GM21529 (cell line): ENCODE measurements at regions not wholly inside any gene's neighbourhood (a gene's known extent, or its start where the extent isn't known, plus 50 kb on each side); places are given as distances from the start of the nearest gene placed in this dataset.
"Not testable (repeated sequence)": the region's sequence is repeated elsewhere in the genome, so short reads cannot be mapped to it uniquely, and the experiment has no call there.

Experiments
- ATAC-seq: cut with Tn5 transposase; IDR thresholded peaks from one replicate; pipeline ENCODE4 v1.9.1; 2021; ENCODE audit not compliant: unreplicated experiment

DNA sequence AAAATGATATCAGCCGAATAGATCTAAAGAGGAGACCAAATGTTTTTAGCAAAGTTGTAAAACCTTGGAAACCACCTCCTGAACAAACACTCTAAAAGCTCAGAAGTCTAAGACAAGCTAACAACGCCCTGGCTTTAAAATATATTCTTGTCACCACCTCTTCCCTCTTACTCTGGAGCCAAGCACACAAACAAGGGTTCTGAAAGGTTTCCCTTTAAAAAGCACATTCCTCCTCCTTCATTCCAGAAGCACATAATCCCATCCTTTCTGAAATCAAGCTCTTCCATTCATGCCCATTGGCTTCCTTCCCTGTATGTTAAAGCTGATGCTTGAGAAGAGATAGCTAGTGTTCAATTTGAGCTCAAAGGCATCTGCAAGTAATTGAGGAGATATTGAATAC, 382.0 kb downstream of the LNPK start:
- ATAC-seq = no peak

DNA sequence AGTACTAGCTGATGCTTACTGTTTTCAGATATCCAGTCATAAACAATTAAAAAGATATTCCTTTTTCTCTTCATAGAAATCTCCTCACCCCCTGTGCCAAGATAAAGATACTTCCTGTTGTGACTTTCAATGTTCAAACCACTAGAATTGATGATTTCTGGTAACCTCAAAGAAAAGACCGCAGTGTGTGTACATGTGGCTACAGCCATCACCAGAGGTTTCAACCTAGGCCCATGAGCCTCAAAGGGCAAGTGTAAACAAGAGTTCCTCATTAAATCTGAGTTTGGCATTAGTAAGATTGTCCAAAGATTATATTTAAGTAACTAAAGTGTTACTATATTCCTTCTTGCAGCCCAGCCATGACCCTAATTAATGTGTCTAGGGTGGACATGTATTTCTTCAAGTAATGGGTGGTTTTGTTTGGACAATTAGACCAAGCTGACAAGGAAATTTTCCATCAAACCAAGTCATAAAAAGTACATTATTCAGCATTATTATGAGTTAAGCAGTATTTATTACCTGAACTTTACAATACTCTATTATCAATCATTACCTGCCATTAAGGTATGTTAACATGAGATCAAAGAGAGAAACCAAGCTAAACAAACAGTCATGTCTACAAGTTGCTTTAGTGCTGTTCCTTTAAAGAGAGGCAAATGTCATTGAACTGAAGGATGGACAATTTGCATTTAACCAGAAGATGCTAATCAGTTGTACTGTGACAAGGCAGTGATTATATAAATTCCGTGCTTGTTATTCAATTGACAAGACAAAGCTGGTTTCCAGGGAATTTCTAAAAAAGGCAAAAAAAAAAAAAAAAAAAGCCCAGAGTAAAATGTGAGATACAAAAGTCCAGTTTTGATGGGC, 382.7 kb downstream of the LNPK start:
- ATAC-seq = no peak

DNA sequence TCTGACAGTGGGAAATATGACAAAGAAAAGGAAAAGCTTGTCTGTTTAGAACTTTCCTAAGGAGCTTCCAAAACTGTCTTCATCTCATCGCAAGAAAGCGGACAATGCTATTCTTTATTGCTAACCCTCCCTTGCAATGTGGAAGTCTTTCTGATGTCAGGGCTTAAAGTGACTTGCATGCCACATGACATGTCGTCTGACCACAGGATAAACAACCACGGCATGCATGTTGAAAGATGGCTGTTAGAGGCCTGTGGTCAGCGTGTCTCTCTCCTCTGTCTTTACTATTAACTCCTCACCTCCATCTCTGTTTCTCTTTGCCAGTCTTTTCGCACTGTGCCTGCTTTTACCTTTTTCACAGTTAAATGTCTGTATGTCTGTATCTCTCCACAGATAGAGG, 389.8 kb downstream of the LNPK start:
- no peak for ATAC-seq

DNA sequence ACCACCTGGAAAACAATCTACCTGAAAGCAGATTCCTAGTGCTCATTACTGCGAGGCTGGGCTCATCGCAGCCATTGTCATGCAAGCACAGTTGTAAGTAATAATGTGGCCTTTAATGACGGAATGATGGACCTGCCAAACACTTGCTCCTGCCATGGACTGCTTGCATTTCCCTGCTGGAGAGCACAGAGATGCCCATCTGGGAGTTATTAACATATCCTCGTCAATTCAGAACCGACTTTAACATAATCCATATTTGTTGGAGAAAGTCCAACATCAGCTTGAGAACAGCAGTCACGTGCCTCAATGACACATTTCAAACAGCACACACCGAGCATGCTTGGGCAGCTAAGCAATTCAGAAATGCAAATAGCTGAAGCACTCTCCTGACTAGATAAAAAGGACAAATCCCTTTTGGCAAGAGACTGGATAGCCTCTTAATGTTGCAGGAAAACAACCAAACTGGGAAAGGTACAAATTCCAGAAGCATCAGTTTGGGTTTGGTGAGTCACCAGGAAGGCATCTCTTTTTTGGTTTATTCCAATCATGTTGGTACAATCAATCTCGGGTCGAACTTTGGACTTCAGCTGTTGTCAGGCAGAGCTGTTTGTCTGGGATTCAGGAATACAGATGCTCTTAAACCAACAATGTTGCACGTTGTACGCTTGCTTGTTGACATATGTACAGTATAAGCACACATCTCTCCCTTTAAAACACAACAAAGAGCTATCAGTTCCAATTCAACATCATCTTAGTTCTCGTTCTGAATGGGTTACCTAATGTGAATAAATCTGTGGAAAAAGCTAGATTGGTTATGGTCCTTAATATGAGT, 395.8 kb downstream of the LNPK start:
- ATAC-seq = no peak

DNA sequence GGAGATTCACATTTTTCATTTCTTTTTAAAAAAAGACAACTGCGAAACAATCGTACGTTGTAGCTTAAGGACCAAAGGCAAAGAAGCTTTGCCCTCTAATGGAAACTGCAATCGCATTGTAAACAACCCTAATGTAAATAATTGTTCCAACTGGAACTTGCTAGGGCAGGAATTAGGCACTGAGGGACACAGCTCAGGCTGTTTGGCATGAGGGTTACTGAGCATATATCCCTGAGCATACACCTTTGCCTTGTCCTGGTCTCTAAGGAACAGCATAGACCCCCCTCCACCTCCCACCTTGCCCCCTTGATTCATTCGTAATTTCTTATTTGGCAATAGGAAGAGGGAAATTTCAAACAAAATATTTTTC, 396.4 kb downstream of the LNPK start:
- ATAC-seq = no peak

DNA sequence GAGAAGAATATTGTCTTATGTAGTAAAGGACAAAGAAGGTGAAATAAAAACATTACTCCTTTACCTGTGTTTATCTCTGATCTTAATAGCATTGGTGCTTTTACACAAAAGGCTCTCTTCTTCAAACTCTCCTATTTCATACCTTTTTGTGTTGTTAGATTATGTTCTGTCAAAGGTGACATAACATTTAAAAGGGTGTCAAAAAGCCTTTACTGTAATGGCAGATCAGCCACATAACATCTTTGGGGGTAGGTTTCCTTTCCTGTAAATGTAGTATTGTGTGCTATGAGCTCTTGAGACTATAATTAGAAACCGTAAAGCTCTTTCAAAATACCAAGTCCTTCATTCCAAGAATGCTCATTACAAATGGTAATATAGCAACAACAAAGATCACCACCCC, 400.1 kb downstream of the LNPK start:
- ATAC-seq = no peak

DNA sequence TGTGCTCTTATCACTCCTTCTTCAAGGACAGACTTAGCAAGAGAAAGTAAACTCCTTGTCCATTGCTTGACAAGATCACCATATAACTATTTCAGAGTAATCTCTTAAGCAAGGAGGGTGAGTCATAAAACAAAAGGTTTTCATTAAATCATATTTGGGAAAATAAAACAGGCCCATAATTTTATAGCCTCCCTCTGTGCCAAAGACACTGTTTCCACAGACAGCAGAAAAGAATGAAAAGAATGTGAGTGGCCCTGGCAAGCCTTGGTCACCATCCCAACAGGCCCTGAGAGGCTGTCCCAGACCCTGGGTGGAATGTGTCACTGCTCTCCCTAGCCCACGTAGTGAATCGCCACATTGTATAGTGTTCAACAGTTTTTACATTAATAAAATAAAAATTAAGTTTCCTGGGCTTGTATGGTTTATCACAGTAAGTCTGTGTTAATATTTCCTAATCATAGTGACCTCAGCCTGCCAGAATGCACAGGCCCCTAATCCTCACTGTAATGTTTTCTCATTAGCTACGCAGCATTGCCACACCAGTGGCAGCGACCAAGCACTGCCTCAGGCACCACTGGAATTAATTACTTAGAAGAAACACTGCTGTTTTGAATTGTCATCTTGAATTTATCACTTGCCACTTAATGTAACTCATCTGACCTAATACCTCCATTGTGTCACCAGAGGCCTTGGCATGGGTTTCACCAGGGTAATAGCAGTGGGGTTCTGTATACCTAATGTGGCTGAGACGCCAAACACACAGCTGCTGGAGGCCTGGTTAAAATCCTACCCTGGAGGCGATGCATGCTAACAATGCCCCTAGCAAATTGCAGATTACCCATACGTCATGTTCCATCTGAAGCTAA, 401.9 kb downstream of the LNPK start:
- ATAC-seq = no peak

DNA sequence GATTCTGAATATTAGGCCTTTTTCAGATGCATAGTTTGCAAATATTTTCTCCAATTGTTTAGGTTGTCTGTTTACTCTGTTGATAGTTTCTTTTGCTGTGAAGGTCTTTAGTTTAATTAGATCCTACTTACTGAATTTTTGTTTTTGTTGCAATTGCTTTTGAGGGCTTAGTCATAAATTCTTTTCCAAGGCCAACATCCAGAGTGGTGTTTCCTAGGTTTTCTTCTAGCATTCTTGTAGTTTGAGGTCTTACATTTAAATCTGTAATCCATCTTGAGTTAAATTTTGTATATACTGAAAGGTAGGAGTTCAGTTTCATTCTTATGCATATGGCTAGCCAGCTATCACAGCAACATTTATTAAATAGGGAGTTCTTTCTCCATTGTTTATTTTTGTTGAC, 404.8 kb downstream of the LNPK start:
- no peak for ATAC-seq

DNA sequence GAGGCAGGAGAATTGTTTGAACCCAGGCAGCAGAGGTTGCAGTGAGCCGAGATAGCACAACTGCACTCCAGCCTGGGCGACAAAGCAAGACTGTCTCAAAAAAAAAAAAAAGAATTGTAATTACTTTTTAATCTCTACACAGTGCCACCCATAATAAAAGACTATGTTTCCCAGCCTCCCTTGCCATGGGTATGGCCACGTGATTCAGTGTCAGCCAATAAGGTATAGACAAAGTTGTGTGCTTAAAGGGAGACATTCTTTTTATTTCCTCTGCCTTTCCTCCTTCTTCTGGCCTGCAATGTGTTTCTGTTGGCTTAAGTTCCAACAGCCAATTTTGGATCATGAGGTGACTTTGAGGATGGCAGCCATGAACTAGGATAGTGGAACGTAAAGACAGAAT, 406.9 kb downstream of the LNPK start:
- no peak for ATAC-seq

DNA sequence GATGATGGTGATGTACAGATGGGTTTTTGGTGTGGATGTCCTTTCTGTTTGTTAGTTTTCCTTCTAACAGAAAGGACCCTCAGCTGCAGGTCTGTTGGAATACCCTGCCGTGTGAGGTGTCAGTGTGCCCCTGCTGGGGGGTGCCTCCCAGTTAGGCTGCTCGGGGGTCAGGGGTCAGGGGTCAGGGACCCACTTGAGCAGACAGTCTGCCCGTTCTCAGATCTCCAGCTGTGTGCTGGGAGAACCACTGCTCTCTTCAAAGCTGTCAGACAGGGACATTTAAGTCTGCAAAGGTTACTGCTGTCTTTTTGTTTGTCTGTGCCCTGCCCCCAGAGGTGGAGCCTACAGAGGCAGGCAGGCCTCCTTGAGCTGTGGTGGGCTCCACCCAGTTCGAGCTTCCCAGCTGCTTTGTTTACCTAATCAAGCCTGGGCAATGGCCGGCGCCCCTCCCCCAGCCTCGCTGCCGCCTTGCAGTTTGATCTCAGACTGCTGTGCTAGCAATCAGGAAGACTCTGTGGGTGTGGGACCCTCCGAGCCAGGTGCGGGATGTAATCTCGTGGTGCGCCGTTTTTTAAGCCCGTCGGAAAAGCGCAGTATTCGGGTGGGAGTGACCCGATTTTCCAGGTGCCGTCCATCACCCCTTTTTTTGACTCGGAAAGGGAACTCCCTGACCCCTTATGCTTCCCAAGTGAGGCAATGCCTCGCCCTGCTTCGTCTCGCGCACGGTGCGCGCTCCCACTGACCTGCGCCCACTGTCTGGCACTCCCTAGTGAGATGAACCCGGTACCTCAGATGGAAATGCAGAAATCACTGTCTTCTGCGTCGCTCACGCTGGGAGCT, 408.2 kb downstream of the LNPK start:
- not testable (repeated sequence) for ATAC-seq

DNA sequence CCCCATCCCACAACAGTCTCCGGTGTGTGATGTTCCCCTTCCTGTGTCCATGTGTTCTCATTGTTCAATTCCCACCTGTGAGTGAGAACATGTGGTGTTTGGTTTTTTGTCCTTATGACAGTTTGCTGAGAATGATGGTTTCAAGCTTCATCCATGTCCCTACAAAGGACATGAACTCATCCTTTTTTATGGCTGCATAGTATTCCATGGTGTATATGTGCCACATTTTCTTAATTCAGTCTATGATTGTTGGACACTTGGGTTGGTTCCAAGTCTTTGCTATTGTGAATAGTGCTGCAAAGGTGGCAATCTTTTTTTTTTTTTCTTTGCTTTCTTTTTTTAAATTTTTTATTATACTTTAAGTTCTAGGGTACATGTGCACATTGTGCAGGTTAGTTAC, 406.7 kb upstream of the ATP5MC3 start:
- not testable (repeated sequence) for ATAC-seq

DNA sequence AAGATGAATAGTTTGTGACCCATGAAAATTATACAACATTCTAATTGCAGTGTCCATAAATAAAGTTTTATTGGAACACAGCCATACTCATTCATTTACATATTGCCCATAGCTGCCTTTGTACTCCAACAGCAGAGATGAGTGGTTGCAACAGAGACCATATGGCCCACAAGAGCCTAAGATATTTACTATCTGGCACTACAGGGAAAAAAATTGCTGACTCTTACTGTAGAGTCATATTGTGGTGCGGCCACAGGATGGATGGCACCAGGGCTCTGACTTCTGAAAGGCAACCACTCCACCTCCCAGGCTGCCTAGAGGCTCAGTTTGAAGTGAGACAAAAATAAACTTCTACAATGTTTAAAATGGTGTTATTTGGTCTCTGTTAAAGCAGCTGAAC, 404.0 kb upstream of the ATP5MC3 start:
- ATAC-seq = no peak

DNA sequence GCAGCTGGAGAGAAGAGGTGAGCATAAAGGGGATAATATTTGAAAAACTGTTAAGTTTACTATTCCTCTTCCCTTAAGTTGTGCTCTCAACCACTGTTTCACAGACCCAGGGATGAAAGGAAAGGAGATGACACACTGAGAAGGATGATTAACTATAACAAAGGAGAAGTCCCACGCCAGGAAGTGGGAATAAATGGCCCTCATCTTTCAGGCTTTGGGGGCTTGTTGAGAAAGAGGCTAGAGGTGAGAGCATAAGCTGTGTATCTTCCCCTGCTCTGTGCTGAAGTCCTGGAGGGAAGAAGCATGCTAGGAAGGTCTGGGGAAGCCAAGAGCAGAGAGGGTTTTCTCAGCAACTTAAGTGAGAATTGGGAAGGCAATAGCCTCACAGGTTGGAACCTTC, 399.1 kb upstream of the ATP5MC3 start:
- no peak for ATAC-seq

DNA sequence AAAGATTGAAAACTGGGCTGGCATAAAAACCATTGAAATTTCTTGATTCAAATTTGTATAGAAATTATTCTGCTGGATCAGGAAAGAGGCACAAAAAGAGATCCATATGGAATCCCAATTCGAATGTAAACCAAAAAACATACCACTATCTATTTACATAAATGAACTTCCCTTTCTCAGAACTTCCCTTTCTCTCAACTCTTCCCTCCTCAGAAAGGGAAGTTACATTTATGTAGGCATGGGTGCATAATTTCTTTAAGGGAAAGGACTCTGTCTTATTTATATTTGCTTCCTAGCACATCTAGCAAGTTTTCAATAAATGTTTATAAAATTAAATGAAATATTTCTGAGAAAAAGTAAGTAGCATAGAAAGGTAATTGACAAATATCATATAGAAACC, 398.1 kb upstream of the ATP5MC3 start:
- ATAC-seq = no peak

DNA sequence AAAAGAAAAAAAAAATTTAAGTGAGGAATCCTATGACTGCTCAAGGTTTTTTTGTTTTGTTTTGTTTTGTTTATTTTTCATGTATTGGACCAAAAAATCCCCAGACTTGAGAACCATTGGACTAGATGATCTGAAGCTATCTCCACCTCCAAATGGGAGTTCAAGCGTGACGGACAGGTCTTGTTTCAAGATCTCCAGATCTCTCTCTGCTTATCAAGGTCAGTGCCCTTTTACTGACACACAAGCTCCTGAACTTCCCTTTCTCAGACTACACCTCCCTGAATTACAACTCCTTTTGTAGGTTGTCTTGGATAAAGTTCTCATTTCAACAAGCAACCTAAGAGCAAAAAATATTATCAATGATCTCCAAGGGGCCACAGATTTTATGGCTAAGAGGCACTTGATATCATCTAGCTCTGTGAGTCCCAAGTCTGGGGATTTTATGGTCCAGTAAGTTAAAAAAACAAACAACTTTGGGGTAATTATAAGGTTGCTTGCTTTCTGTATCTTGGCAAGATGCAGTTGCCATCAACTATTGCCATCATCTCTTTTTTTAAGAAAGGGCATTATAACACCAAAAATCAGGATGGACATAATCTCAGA, 396.0 kb upstream of the ATP5MC3 start:
- ATAC-seq = no peak

DNA sequence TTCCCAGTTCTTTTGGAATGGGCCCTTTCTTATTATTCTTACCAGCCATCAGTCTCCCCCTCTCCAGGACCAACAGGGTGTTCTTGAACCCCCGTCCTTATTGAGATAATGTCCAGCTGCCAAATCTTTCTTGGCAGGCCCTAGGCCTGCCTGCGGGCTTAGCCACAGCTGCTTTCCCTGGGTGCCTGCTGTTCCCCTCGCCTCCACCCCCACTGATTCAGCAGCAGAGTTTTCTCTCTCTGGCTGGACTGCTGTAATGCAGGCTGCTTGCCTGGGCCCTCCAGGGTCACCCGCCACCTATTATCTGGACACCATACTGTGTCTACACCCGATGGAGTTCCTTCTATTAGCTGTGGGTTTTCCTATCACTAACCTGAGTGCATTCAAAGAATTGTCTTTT, 395.4 kb upstream of the ATP5MC3 start:
- no peak for ATAC-seq

DNA sequence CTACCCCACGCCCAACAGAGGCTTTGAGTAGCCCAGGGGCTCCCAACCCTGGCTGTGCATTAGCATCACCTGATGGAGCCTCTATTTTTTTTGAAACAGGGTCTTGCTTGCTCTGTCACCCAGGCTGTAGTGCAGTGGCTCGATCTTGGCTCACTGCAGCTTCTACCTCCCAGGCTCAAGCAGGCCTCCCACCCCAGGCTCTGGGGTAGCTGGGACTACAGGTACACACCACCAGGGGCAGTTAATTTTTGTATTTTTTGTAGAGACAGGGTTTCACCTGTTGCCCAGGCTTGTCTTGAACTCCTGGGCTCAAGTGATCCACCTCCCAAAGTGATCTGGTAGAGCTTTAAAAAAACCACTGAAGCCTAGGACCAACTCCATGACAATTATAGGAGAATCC, 394.8 kb upstream of the ATP5MC3 start:
- ATAC-seq = no peak

DNA sequence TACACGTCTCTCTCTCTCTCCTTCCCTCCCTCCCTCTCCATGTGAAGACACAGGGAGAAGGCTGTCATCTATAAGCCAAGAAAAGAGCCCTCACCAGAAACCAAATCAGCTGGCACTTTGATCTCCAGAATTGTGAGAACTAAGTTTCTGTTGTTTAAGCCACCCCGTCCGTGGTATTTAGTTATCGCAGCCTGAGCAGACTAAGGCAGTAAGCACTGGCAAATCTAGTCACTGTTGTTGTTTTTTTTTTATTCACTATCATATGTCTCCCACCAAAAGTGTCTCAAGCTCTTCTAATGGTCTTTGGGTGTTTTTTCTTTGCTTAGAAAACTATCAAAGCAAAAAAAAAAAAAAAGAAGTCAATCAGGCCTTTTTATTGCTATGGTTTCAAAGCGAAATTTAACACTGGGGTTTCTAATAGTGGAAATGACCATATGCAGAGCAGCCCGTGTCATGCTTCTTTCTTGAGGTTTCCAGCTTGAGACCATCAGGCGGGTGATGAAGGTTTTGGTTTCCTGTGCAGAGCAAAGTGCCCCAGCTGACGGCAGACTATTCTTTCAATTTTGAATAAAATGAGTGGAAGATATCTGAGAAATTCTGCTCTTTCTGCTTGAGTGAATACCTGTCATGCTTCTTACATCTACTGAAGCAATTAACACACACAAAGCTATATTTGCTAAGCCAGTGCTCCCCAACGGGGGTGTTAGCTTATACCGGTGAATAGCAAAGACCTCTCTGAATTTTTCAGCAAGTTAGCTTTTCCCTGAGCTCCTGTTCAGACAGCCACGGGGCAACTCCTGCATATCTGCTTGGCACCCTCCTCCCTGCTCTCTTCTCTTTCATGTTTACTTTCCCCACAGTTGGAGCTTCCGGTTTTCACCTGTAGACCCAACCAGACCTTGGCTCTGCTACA, 394.1 kb upstream of the ATP5MC3 start:
- ATAC-seq = peak; percentile 99

DNA sequence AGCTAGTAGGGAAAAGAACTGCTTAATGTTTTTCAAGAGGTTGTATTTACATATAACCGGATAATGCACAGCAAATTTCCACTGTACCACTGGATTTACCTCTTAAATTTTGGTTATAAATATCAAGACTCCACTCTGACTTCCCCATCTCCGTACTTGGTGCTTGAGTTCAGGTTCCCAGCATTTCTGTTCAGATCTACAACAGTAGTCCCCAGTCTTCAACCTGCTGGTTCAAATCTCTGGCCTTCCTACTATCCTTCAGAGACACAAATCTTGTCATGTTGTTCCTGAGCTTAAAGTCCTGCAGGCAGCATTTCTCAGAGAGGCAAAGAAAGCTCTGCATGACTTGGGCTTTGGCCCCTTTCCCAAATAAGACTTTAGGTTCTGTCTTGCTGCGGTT, 392.6 kb upstream of the ATP5MC3 start:
- ATAC-seq = no peak
